GM19397 (cell line): ENCODE measurements at regions not wholly inside any gene's neighbourhood (a gene's known extent, or its start where the extent isn't known, plus 50 kb on each side); places are given as distances from the start of the nearest gene placed in this dataset.

Experiments used
- ATAC-seq: cut with Tn5 transposase; IDR thresholded peaks from one replicate; pipeline ENCODE4 v1.9.1; 2021; ENCODE audit warnings: mild to moderate bottlenecking, moderate library complexity; ENCODE audit not compliant: unreplicated experiment

- ATAC-seq, result no peak
Measured at GRCh38 chr4:180640193-180640592, 1603.0 kb upstream of the TENM3 start.

- ATAC-seq, result no peak
Measured at GRCh38 chr4:180641495-180641894, 1601.7 kb upstream of the TENM3 start.

GRCh38 chr4:180642732-180643131, 1600.5 kb upstream of the TENM3 start:
- no peak for ATAC-seq

- no peak for ATAC-seq
Measured at GRCh38 chr4:180650273-180650672, 1592.9 kb upstream of the TENM3 start.

GRCh38 chr4:180652533-180652932, 1590.7 kb upstream of the TENM3 start:
- no peak for ATAC-seq

GRCh38 chr4:180655886-180656285, 1587.3 kb upstream of the TENM3 start:
- no peak for ATAC-seq

- no peak for ATAC-seq
Measured at GRCh38 chr4:180657881-180658280, 1585.3 kb upstream of the TENM3 start.

GRCh38 chr4:180664766-180665368, 1578.3 kb upstream of the TENM3 start:
- ATAC-seq, result peak; percentile 76

- ATAC-seq, result no peak
Measured at GRCh38 chr4:180665481-180665880, 1577.7 kb upstream of the TENM3 start.

GRCh38 chr4:180665994-180666824, 1577.0 kb upstream of the TENM3 start:
- ATAC-seq, result peak; percentile 84

GRCh38 chr4:180668732-180669131, 1574.5 kb upstream of the TENM3 start:
- no peak for ATAC-seq

- no peak for ATAC-seq
Measured at GRCh38 chr4:180669680-180670079, 1573.5 kb upstream of the TENM3 start.

- ATAC-seq, result no peak
Measured at GRCh38 chr4:180674619-180675358, 1568.4 kb upstream of the TENM3 start.

- ATAC-seq, result no peak
Measured at GRCh38 chr4:180675359-180675650, 1567.9 kb upstream of the TENM3 start.

- ATAC-seq, result no peak
Measured at GRCh38 chr4:180680305-180680704, 1562.9 kb upstream of the TENM3 start.

- ATAC-seq, result no peak
Measured at GRCh38 chr4:180682776-180683175, 1560.4 kb upstream of the TENM3 start.

- no peak for ATAC-seq
Measured at GRCh38 chr4:180683186-180683585, 1560.0 kb upstream of the TENM3 start.

- ATAC-seq, result no peak
Measured at GRCh38 chr4:180688480-180688879, 1554.7 kb upstream of the TENM3 start.

GRCh38 chr4:180694875-180695274, 1548.3 kb upstream of the TENM3 start:
- no peak for ATAC-seq

GRCh38 chr4:180695851-180696250, 1547.4 kb upstream of the TENM3 start:
- no peak for ATAC-seq

- ATAC-seq, result no peak
Measured at GRCh38 chr4:180696460-180697092, 1546.6 kb upstream of the TENM3 start.
